ENCODE measurements at regions not wholly inside any gene's neighbourhood (a gene's known extent, or its start where the extent isn't known, plus 50 kb on each side); places are given as distances from the start of the nearest gene placed in this dataset.

GRCh38 chr13:78147905-78148304 lies 229.3 kb upstream of the EDNRB start:
- TF ChIP-seq EEA1 (CRISPR knock-in tag; IDR thresholded peaks at IDR 0.05; ENCODE audit: borderline replicate concordance) = no peak
- no peak for TF ChIP-seq STAT6 (CRISPR knock-in tag; IDR thresholded peaks at IDR 0.05; ENCODE audit: borderline replicate concordance)
- no peak for TF ChIP-seq POLR2A (IDR thresholded peaks at IDR 0.05; ENCODE audit: insufficient read depth in 1 of 2, low read depth in 2 of 2, low read length in 2 of 2)
- no peak for TF ChIP-seq ZBTB7A (CRISPR knock-in tag; IDR thresholded peaks at IDR 0.05)
- TF ChIP-seq CTCF (CRISPR knock-in tag; IDR thresholded peaks at IDR 0.05) = no peak
- TF ChIP-seq ZFX (CRISPR knock-in tag; IDR thresholded peaks at IDR 0.05; ENCODE audit: low read depth) = no peak
- TF ChIP-seq SP1 (IDR thresholded peaks at IDR 0.05) = no peak
- TF ChIP-seq SP1 (CRISPR knock-in tag; IDR thresholded peaks at IDR 0.05) = no peak
- no peak for TF ChIP-seq TFE3 (CRISPR knock-in tag; IDR thresholded peaks at IDR 0.05)
- no peak for TF ChIP-seq HMG20B (CRISPR knock-in tag; conservative IDR thresholded peaks at IDR 0.05)

Data from HepG2 (cell line).